ENCODE measurements at regions not wholly inside any gene's neighbourhood (a gene's known extent, or its start where the extent isn't known, plus 50 kb on each side); places are given as distances from the start of the nearest gene placed in this dataset.
A peak's percentile ranks its signal among the peaks of the same experiment; 100 is the strongest.

GRCh38 chr14:34322940-34323418, 139.1 kb downstream of the SPTSSA start (continued):
- 0 out of 2 replicates have a peak, but pooled peaks have one; percentile 30 for TF ChIP-seq MED1 (CRISPR knock-in tag; IDR thresholded peaks at IDR 0.05)
- 0 out of 2 replicates have a peak, but pooled peaks have one; percentile 46 for TF ChIP-seq SMAD3 (CRISPR knock-in tag; IDR thresholded peaks at IDR 0.05)
- no peak for TF ChIP-seq MLLT10 (CRISPR knock-in tag; IDR thresholded peaks at IDR 0.05)
- TF ChIP-seq HMGXB4 (CRISPR knock-in tag; IDR thresholded peaks at IDR 0.05; ENCODE audit: borderline replicate concordance in 1 of 2, low read depth in 1 of 2), result 0 out of 4 replicates have a peak, but pooled peaks of 1 of the 2 experiments have one; percentile 34
- TF ChIP-seq XRCC5 (optimal IDR thresholded peaks at IDR 0.05; ENCODE audit: low read length), result peak; percentile 81
- no peak for TF ChIP-seq KAT7 (CRISPR knock-in tag; IDR thresholded peaks at IDR 0.05; ENCODE audit: borderline replicate concordance)
- peak; percentile 65; the same call in 1 of the 2 replicates for TF ChIP-seq ZNF816 (CRISPR knock-in tag; IDR thresholded peaks at IDR 0.05; ENCODE audit: borderline replicate concordance)
- no peak for TF ChIP-seq NFYC (CRISPR knock-in tag; IDR thresholded peaks at IDR 0.05)
- TF ChIP-seq ZNF788 (CRISPR knock-in tag; IDR thresholded peaks at IDR 0.05; ENCODE audit: borderline replicate concordance), result 0 out of 2 replicates have a peak, but pooled peaks have one; percentile 35
- TF ChIP-seq IKZF4 (CRISPR knock-in tag; IDR thresholded peaks at IDR 0.05; ENCODE audit: borderline replicate concordance, low read depth, not compliant biosample characterization), result no peak
- TF ChIP-seq ZBTB38 (CRISPR knock-in tag; IDR thresholded peaks at IDR 0.05), result no peak
- TF ChIP-seq MXD1 (CRISPR knock-in tag; IDR thresholded peaks at IDR 0.05), result no peak
- TF ChIP-seq TEAD3 (CRISPR knock-in tag; optimal IDR thresholded peaks at IDR 0.05; ENCODE audit: borderline replicate concordance), result peak; percentile 36
- TF ChIP-seq SKI (IDR thresholded peaks at IDR 0.05; ENCODE audit: partially characterized antibody), result no peak
- TF ChIP-seq SAFB2 (CRISPR knock-in tag; IDR thresholded peaks at IDR 0.05; ENCODE audit: borderline replicate concordance, low read depth), result no peak
- TF ChIP-seq, protein P1, sequence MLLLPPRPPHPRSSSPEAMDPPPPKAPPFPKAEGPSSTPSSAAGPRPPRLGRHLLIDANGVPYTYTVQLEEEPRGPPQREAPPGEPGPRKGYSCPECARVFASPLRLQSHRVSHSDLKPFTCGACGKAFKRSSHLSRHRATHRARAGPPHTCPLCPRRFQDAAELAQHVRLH (CRISPR knock-in tag; IDR thresholded peaks at IDR 0.05; ENCODE audit: borderline replicate concordance, low read depth), result peak; percentile 36; the same call in 1 of the 2 replicates
- no peak for TF ChIP-seq CHD4 (IDR thresholded peaks at IDR 0.05; ENCODE audit: borderline replicate concordance, low read length)
- TF ChIP-seq PPARG (CRISPR knock-in tag; conservative IDR thresholded peaks at IDR 0.05), result peak; percentile 81; the same call in 1 of the 2 replicates
- no peak for TF ChIP-seq PITX1 (CRISPR knock-in tag; IDR thresholded peaks at IDR 0.05)
- TF ChIP-seq FOXA1 (IDR thresholded peaks at IDR 0.05), result no peak
- peak; percentile 37; the same call in 1 of the 2 replicates for TF ChIP-seq FOXA1 (CRISPR knock-in tag; IDR thresholded peaks at IDR 0.05)
- TF ChIP-seq ZBTB21 (CRISPR knock-in tag; IDR thresholded peaks at IDR 0.05), result no peak

All from HepG2 (cell line).